Mesodermal cell (in vitro differentiated cells): ENCODE measurements at regions not wholly inside any gene's neighbourhood (a gene's known extent, or its start where the extent isn't known, plus 50 kb on each side); places are given as distances from the start of the nearest gene placed in this dataset.

Experiments used
- H3K27ac ChIP-seq: 2 replicates; pipeline ENCODE4 v1.7.0; 2013; ENCODE audit warnings: mild to moderate bottlenecking, low read depth, low read length, moderate library complexity; ENCODE audit not compliant: severe bottlenecking
- H3K36me3 ChIP-seq: 2 replicates; pipeline ENCODE4 v1.7.1; 2013; ENCODE audit warnings: mild to moderate bottlenecking, low read length, moderate library complexity; ENCODE audit not compliant: control insufficient read depth, insufficient read depth
- H3K4me1 ChIP-seq: one replicate; pipeline ENCODE4 v1.7.1; 2013; ENCODE audit warnings: mild to moderate bottlenecking, low read length; ENCODE audit not compliant: insufficient read depth, control insufficient read depth, poor library complexity, severe bottlenecking
- H3K4me3 ChIP-seq: 2 replicates; pipeline ENCODE4 v1.7.0; 2013; ENCODE audit warnings: low read length, control low read depth, mild to moderate bottlenecking; ENCODE audit not compliant: insufficient read depth, poor library complexity, severe bottlenecking; ENCODE audit errors: extremely low read depth
- H3K9me3 ChIP-seq: 2 replicates; pipeline ENCODE4 v1.7.1; 2013; ENCODE audit warnings: mild to moderate bottlenecking, low read length, moderate library complexity; ENCODE audit not compliant: control insufficient read depth
- WGBS, 2 experiments: methylation state at CpG; one replicate each; pipeline ENCODE4 v1.1.5; 2013; ENCODE audit warnings: missing lambda C conversion rate in 2 of 2; ENCODE audit not compliant: insufficient coverage in 2 of 2; 5-methylcytosine and 5-hydroxymethylcytosine counted together

DNA sequence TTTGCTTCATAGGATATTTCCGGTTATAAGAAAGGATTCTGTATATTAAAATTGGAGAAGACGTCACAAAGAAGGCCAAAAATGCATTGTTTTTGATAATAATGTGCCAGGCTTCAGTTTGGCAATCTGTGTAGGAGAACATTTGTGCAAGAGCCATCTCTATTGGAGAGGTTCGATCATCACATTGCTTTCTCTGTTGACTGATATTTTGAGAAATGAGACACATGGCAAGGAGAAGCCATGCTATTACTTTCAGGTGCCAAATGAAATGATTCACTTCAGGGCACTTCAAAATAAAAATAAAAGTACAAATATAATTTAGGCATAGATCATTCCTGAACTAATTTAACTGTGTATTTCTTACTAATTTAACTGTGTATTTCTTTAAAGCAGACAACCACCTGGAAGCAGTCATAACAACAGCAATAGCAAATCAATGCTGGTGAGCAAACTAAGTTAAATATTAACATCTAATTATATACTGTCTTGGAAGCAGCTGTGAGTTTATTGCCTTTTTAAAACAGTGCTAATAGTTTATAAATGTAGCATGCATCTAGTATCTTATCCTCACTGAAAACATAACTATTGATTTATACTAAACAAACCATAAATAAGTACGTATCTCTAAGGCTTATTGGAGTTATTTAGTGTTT, 50.2 kb upstream of the CHST9 start:
- H3K4me3 ChIP-seq: no peak overlapping the region
- WGBS, 2 experiments: 88 to 93% methylated on average over 2 to 3 of the region's 4 CpGs
- no peaks in the 10 kb centered on the region for H3K36me3 ChIP-seq
- H3K27ac ChIP-seq: no peak overlapping the region
- no peaks in the 10 kb centered on the region for H3K9me3 ChIP-seq
- H3K4me1 ChIP-seq: no peaks in the 10 kb centered on the region
